Cardiac muscle cell (in vitro differentiated cells and primary cell): ENCODE measurements at regions not wholly inside any gene's neighbourhood (a gene's known extent, or its start where the extent isn't known, plus 50 kb on each side); places are given as distances from the start of the nearest gene placed in this dataset.
A peak's percentile ranks its signal among the peaks of the same experiment; 100 is the strongest.

Experiments
- DNase-seq, 2 donors: peaks; one replicate each; pipeline versions ENCODE4 v3.0.0 to v3.0.0-alpha.2; 2010 to 2017; ENCODE audit warnings: low read depth in 1 of 2, low spot score in 1 of 2
- H3K27ac ChIP-seq: fragments of 200-600 bp; sonication (generic); 2 replicates; pipeline ENCODE4 v1.5.1; 2016
- H3K27me3 ChIP-seq: fragments of 200-600 bp; sonication (generic); 2 replicates; pipeline ENCODE4 v1.6.0; 2016; ENCODE audit warnings: control low read depth
- H3K36me3 ChIP-seq: fragments of 200-600 bp; sonication (generic); 2 replicates; pipeline ENCODE4 v1.5.1; 2016; ENCODE audit warnings: control low read depth
- H3K4me1 ChIP-seq: fragments of 200-600 bp; sonication (generic); 2 replicates; pipeline ENCODE4 v1.8.1; 2017; ENCODE audit warnings: low read depth, mild to moderate bottlenecking, mixed run types
- H3K4me3 ChIP-seq: fragments of 200-600 bp; sonication (generic); 2 replicates; pipeline ENCODE4 v1.5.1; 2016; ENCODE audit warnings: mild to moderate bottlenecking
- H3K9me3 ChIP-seq: fragments of 200-600 bp; sonication (generic); 2 replicates; pipeline ENCODE4 v1.5.1; 2017; ENCODE audit warnings: low read depth, mild to moderate bottlenecking, control low read depth
- TF ChIP-seq, protein P1 (sequence below): IDR thresholded peaks from 2 replicates; pipeline ENCODE4 v1.5.1; 2012; ENCODE audit warnings: low read depth, mild to moderate bottlenecking, low read length

DNA sequence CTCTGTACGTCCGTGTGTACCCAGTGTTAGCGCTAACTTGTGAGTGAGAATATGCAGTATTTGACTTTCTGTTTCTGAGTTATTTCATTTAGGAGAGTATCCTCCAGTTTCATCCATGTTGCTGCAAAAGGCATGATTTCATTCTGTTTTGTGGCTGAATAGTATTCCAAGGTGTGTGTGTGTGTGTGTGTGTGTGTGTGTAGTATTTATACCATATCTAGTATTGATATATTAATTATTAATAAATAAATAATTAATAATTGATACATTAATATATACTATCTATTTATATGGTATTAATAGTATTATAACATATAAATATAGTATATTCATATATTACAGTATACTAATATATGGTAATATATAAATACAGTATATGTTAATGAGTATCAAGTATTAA lies 101.8 kb upstream of the CCND2 start:
- no peaks in the 10 kb centered on the region for H3K9me3 ChIP-seq
- H3K27ac ChIP-seq: no peak overlapping the region
- H3K4me1 ChIP-seq: no peaks in the 10 kb centered on the region
- TF ChIP-seq, protein P1, sequence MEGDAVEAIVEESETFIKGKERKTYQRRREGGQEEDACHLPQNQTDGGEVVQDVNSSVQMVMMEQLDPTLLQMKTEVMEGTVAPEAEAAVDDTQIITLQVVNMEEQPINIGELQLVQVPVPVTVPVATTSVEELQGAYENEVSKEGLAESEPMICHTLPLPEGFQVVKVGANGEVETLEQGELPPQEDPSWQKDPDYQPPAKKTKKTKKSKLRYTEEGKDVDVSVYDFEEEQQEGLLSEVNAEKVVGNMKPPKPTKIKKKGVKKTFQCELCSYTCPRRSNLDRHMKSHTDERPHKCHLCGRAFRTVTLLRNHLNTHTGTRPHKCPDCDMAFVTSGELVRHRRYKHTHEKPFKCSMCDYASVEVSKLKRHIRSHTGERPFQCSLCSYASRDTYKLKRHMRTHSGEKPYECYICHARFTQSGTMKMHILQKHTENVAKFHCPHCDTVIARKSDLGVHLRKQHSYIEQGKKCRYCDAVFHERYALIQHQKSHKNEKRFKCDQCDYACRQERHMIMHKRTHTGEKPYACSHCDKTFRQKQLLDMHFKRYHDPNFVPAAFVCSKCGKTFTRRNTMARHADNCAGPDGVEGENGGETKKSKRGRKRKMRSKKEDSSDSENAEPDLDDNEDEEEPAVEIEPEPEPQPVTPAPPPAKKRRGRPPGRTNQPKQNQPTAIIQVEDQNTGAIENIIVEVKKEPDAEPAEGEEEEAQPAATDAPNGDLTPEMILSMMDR: no peak
- H3K27me3 ChIP-seq: no peaks in the 10 kb centered on the region
- DNase-seq: no peak
- H3K4me3 ChIP-seq: no peak overlapping the region
- H3K36me3 ChIP-seq: no peaks in the 10 kb centered on the region

DNA sequence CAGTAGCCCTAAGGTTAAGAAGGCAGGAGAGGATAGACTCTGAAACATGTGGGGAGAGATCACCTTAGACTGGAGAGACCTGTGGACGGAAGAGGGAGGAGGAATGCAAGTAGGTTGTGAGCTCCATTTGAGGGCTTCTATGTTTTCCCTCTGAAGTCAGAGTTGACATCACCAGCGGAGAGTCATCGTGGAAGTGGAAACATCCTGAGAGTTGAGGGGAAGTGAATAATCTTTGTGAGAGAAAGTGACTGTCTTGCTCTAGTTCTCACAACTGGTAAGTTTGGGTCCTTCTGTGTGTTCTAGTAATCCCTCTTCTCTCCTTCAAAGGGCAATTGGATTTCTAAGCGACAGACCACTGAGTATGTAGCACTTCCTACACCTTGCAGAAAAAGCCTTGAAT lies 103.6 kb upstream of the CCND2 start:
- Histone ChIP-seq H3K9me3 (no peaks in the 10 kb centered on the region), H3K36me3 (no peaks in the 10 kb centered on the region), H3K4me1 (no peaks in the 10 kb centered on the region), H3K27me3 (peaks cover 2% of the 10 kb centered on the region), H3K4me3 (no peak overlapping the region), H3K27ac (no peak overlapping the region)
- no peak for DNase-seq
- TF ChIP-seq, protein P1: no peak

DNA sequence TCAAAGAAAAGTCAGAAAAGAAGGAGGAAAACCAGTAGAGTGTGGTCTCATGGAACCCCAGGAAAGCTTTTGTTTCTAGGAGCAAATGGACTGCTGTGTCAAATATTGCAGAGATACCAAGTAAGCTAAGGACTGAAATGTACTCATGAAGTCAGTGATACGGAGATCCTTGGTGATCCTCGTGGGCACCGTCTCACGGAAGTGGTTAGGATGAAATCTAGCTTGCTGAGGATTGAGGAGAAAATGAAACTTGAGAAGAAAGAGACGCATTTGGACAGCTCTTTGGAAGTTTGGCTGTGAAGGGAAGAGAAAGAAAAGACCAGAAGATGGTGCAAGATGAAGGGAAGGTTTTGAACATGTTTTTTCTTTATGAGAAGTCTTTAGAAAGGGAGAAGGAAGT lies 104.0 kb upstream of the CCND2 start:
- no peak for DNase-seq
- Histone ChIP-seq H3K4me3 (no peak overlapping the region), H3K36me3 (no peaks in the 10 kb centered on the region), H3K4me1 (no peaks in the 10 kb centered on the region), H3K9me3 (no peaks in the 10 kb centered on the region), H3K27ac (no peak overlapping the region), H3K27me3 (peaks cover 4% of the 10 kb centered on the region)
- TF ChIP-seq, protein P1: no peak

DNA sequence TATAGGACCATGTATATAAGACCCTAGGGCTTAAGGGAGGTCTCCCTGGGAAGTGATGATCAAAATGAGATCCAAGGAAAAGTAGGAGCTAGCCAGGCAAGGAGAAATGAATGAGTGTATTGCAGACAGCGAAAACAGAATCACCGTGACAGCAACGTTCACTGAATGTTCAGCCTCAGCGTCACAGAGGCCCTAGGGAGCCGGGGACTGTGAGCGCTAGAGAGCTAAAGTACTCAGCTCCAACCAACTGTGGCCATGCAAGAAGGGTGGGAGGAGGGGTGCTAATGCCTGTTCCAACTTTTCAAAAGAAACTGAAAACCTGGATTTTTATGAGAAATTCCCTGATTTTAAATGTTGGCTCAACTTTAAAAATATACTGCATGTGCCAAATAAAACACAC lies 105.5 kb upstream of the CCND2 start:
- no peaks in the 10 kb centered on the region for H3K9me3 ChIP-seq

DNA sequence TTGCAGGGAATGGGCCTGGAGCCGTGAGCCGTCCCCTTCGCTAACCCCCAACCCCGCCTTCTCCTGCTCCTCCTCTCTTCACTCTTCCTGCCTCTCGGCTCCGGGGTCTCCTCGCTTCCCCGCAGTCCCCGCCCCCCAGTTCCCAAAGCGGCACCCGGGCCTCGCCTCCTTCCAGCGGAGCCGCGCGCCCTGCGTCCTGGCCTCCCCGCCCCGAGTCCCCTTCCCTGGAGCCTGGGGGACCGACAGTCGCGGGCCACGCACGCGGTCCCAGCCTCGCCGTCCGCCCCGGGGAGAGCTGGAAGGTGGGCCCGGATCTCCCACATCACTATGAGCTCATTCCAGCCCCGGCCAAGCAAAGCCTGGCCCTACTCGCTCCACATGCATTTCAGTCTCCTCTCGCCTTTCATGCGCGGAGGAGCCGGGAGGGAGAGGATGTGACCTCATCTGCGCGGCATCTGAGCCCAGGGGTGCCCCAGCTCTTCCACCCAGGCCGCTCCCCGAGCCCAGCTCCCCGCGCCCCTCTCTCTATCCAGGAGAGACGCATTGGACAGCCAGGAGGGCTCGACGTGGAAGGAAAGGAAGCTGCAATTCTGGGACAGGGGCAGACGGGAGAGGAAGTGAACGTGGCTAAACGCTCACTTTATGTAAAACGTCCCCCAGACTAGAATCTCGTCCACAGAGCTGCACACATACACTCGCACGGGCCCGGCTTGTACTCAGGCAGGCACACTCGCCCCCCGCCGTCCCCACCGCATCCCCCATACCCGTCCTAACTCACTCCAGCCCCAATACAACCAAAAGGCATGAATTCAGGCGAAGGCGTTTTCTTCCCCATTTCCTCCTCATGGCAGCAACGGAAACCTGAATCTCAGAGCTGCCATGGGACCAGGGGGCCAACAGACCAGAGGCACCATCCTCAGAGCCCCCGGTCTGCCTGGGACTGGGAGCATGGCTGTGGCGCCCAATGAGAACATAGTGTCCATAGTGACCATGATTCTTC lies 108.7 kb upstream of the CCND2 start:
- Histone ChIP-seq H3K27ac (no peak overlapping the region), H3K27me3 (peaks cover 4% of the 10 kb centered on the region), H3K4me3 (peak overlapping the region; percentile 10), H3K4me1 (no peaks in the 10 kb centered on the region), H3K9me3 (no peaks in the 10 kb centered on the region), H3K36me3 (no peaks in the 10 kb centered on the region)
- TF ChIP-seq, protein P1: no peak
- peak; percentile 52 to 74 for DNase-seq

More for the DNA sequence above, 105.5 kb upstream of the CCND2 start:
- no peak for DNase-seq
- H3K27ac ChIP-seq: no peak overlapping the region
- no peaks in the 10 kb centered on the region for H3K36me3 ChIP-seq
- TF ChIP-seq, protein P1: no peak
- no peaks in the 10 kb centered on the region for H3K4me1 ChIP-seq
- no peak overlapping the region for H3K4me3 ChIP-seq
- H3K27me3 ChIP-seq: peaks cover 4% of the 10 kb centered on the region
